ENCODE measurements at regions not wholly inside any gene's neighbourhood (a gene's known extent, or its start where the extent isn't known, plus 50 kb on each side); places are given as distances from the start of the nearest gene placed in this dataset.
"Not testable (repeated sequence)": the region's sequence is repeated elsewhere in the genome, so short reads cannot be mapped to it uniquely, and the experiment has no call there.

GRCh38 chr4:131724847-131725246 lies 1424.2 kb upstream of the PCDH10 start:
- H3K36me3 ChIP-seq (ENCODE audit: control insufficient read depth, insufficient read depth, low read length); H3K27me3 ChIP-seq (ENCODE audit: control insufficient read depth, insufficient read depth, low read length); H3K27ac ChIP-seq (ENCODE audit: low read length); H3K4me1 ChIP-seq (ENCODE audit: control insufficient read depth, insufficient read depth, low read length): not testable (repeated sequence)
- no CpG with 5 or more reads among the region's 37 CpGs for WGBS (ENCODE audit: insufficient coverage, low lambda C conversion rate)
- peak overlapping the region; percentile 30 for H3K4me3 ChIP-seq (ENCODE audit: low read length)
- DNase-seq, result peak; percentile 21 to 52
- H3K9me3 ChIP-seq (ENCODE audit: control insufficient read depth, low read depth, low read length), result peaks cover 37% of the 10 kb centered on the region

- H3K4me3 ChIP-seq (ENCODE audit: low read length); H3K27ac ChIP-seq (ENCODE audit: low read length); H3K36me3 ChIP-seq (ENCODE audit: control insufficient read depth, insufficient read depth, low read length); DNase-seq; H3K27me3 ChIP-seq (ENCODE audit: control insufficient read depth, insufficient read depth, low read length); H3K4me1 ChIP-seq (ENCODE audit: control insufficient read depth, insufficient read depth, low read length): not testable (repeated sequence)
- no CpG with 5 or more reads among the region's 29 CpGs for WGBS (ENCODE audit: insufficient coverage, low lambda C conversion rate)
- peaks cover 42% of the 10 kb centered on the region for H3K9me3 ChIP-seq (ENCODE audit: control insufficient read depth, low read depth, low read length)
Measured at GRCh38 chr4:131725521-131725920, 1423.6 kb upstream of the PCDH10 start.

GRCh38 chr4:131726940-131727339 lies 1422.2 kb upstream of the PCDH10 start:
- H3K9me3 ChIP-seq (ENCODE audit: control insufficient read depth, low read depth, low read length), result peaks cover 51% of the 10 kb centered on the region
- not testable (repeated sequence) for H3K27ac ChIP-seq (ENCODE audit: low read length); H3K4me1 ChIP-seq (ENCODE audit: control insufficient read depth, insufficient read depth, low read length); H3K27me3 ChIP-seq (ENCODE audit: control insufficient read depth, insufficient read depth, low read length); DNase-seq; H3K4me3 ChIP-seq (ENCODE audit: low read length); H3K36me3 ChIP-seq (ENCODE audit: control insufficient read depth, insufficient read depth, low read length)
- whole genome bisulfite sequencing (ENCODE audit: insufficient coverage, low lambda C conversion rate), result no CpG with 5 or more reads among the region's 28 CpGs

- not testable (repeated sequence) for H3K4me1 ChIP-seq (ENCODE audit: control insufficient read depth, insufficient read depth, low read length); DNase-seq; H3K27me3 ChIP-seq (ENCODE audit: control insufficient read depth, insufficient read depth, low read length); H3K4me3 ChIP-seq (ENCODE audit: low read length); H3K27ac ChIP-seq (ENCODE audit: low read length); H3K36me3 ChIP-seq (ENCODE audit: control insufficient read depth, insufficient read depth, low read length)
- no CpG with 5 or more reads among the region's 40 CpGs for WGBS (ENCODE audit: insufficient coverage, low lambda C conversion rate)
- peaks cover 56% of the 10 kb centered on the region for H3K9me3 ChIP-seq (ENCODE audit: control insufficient read depth, low read depth, low read length)
Measured at GRCh38 chr4:131727418-131727817, 1421.7 kb upstream of the PCDH10 start.

GRCh38 chr4:131729205-131729604 lies 1419.9 kb upstream of the PCDH10 start:
- DNase-seq, result not testable (repeated sequence)
- WGBS (ENCODE audit: insufficient coverage, low lambda C conversion rate), result no CpG with 5 or more reads among the region's 30 CpGs

GRCh38 chr4:131729716-131730398 lies 1419.2 kb upstream of the PCDH10 start:
- H3K9me3 ChIP-seq (ENCODE audit: control insufficient read depth, low read depth, low read length), result peaks cover 62% of the 10 kb centered on the region
- not testable (repeated sequence) for H3K4me1 ChIP-seq (ENCODE audit: control insufficient read depth, insufficient read depth, low read length); DNase-seq; H3K27ac ChIP-seq (ENCODE audit: low read length); H3K36me3 ChIP-seq (ENCODE audit: control insufficient read depth, insufficient read depth, low read length); H3K27me3 ChIP-seq (ENCODE audit: control insufficient read depth, insufficient read depth, low read length); H3K4me3 ChIP-seq (ENCODE audit: low read length)
- no CpG with 5 or more reads among the region's 59 CpGs for WGBS (ENCODE audit: insufficient coverage, low lambda C conversion rate)

More at GRCh38 chr4:131729205-131729604, 1419.9 kb upstream of the PCDH10 start:
- H3K4me3 ChIP-seq (ENCODE audit: low read length); H3K36me3 ChIP-seq (ENCODE audit: control insufficient read depth, insufficient read depth, low read length); H3K27ac ChIP-seq (ENCODE audit: low read length); H3K27me3 ChIP-seq (ENCODE audit: control insufficient read depth, insufficient read depth, low read length); H3K4me1 ChIP-seq (ENCODE audit: control insufficient read depth, insufficient read depth, low read length): not testable (repeated sequence)
- peaks cover 63% of the 10 kb centered on the region for H3K9me3 ChIP-seq (ENCODE audit: control insufficient read depth, low read depth, low read length)

- not testable (repeated sequence) for H3K27me3 ChIP-seq (ENCODE audit: control insufficient read depth, insufficient read depth, low read length); H3K36me3 ChIP-seq (ENCODE audit: control insufficient read depth, insufficient read depth, low read length); H3K4me3 ChIP-seq (ENCODE audit: low read length); H3K27ac ChIP-seq (ENCODE audit: low read length); DNase-seq; H3K4me1 ChIP-seq (ENCODE audit: control insufficient read depth, insufficient read depth, low read length)
- peaks cover 56% of the 10 kb centered on the region for H3K9me3 ChIP-seq (ENCODE audit: control insufficient read depth, low read depth, low read length)
- no CpG with 5 or more reads among the region's 28 CpGs for WGBS (ENCODE audit: insufficient coverage, low lambda C conversion rate)
Measured at GRCh38 chr4:131730574-131730973, 1418.5 kb upstream of the PCDH10 start.

- H3K27me3 ChIP-seq (ENCODE audit: control insufficient read depth, insufficient read depth, low read length); H3K4me1 ChIP-seq (ENCODE audit: control insufficient read depth, insufficient read depth, low read length); H3K27ac ChIP-seq (ENCODE audit: low read length); DNase-seq; H3K4me3 ChIP-seq (ENCODE audit: low read length); H3K36me3 ChIP-seq (ENCODE audit: control insufficient read depth, insufficient read depth, low read length): not testable (repeated sequence)
- WGBS (ENCODE audit: insufficient coverage, low lambda C conversion rate), result no CpG with 5 or more reads among the region's 47 CpGs
- peaks cover 54% of the 10 kb centered on the region for H3K9me3 ChIP-seq (ENCODE audit: control insufficient read depth, low read depth, low read length)
Measured at GRCh38 chr4:131732034-131732630, 1417.0 kb upstream of the PCDH10 start.

GRCh38 chr4:131734321-131734720 lies 1414.8 kb upstream of the PCDH10 start:
- not testable (repeated sequence) for H3K4me1 ChIP-seq (ENCODE audit: control insufficient read depth, insufficient read depth, low read length)
- WGBS (ENCODE audit: insufficient coverage, low lambda C conversion rate), result no CpG with 5 or more reads among the region's 31 CpGs

GRCh38 chr4:131734851-131735385 lies 1414.2 kb upstream of the PCDH10 start:
- H3K4me3 ChIP-seq (ENCODE audit: low read length); DNase-seq; H3K27ac ChIP-seq (ENCODE audit: low read length); H3K36me3 ChIP-seq (ENCODE audit: control insufficient read depth, insufficient read depth, low read length); H3K4me1 ChIP-seq (ENCODE audit: control insufficient read depth, insufficient read depth, low read length); H3K27me3 ChIP-seq (ENCODE audit: control insufficient read depth, insufficient read depth, low read length): not testable (repeated sequence)
- peaks cover 37% of the 10 kb centered on the region for H3K9me3 ChIP-seq (ENCODE audit: control insufficient read depth, low read depth, low read length)
- WGBS (ENCODE audit: insufficient coverage, low lambda C conversion rate), result no CpG with 5 or more reads among the region's 51 CpGs

More at GRCh38 chr4:131734321-131734720, 1414.8 kb upstream of the PCDH10 start:
- not testable (repeated sequence) for H3K4me3 ChIP-seq (ENCODE audit: low read length); DNase-seq; H3K27ac ChIP-seq (ENCODE audit: low read length); H3K27me3 ChIP-seq (ENCODE audit: control insufficient read depth, insufficient read depth, low read length); H3K36me3 ChIP-seq (ENCODE audit: control insufficient read depth, insufficient read depth, low read length)
- H3K9me3 ChIP-seq (ENCODE audit: control insufficient read depth, low read depth, low read length), result peaks cover 42% of the 10 kb centered on the region
